Suprapubic skin (tissue), 4 donors: ENCODE measurements at regions not wholly inside any gene's neighbourhood (a gene's known extent, or its start where the extent isn't known, plus 50 kb on each side); places are given as distances from the start of the nearest gene placed in this dataset.

ENCODE experiments used
- CTCF ChIP-seq, 2 donors: fragments of 200-600 bp in 1 of 2; fragments of 450-650 bp in 1 of 2; sonication (generic) in 1 of 2; IDR thresholded peaks; one replicate each; pipeline ENCODE4 v1.5.1; 2016 to 2019; ENCODE audit warnings: antibody characterized with exemption in 2 of 2, mild to moderate bottlenecking in 1 of 2, moderate library complexity in 1 of 2
- EP300 ChIP-seq: sonication (generic); formaldehyde crosslinking; IDR thresholded peaks from one replicate; pipeline ENCODE4 v1.6.1; 2017; ENCODE audit warnings: antibody characterized with exemption
- POLR2A ChIP-seq, 2 donors: fragments of 450-650 bp; IDR thresholded peaks; one replicate each; pipeline ENCODE4 v1.6.1; 2017; ENCODE audit warnings: antibody characterized with exemption in 2 of 2, mild to moderate bottlenecking in 2 of 2, moderate library complexity in 2 of 2
- POLR2AphosphoS5 ChIP-seq, 3 donors: sonication (generic); formaldehyde crosslinking; IDR thresholded peaks; one replicate each; pipeline ENCODE4 v1.6.1; 2017; ENCODE audit warnings: antibody characterized with exemption in 3 of 3

- TF ChIP-seq CTCF (IDR thresholded peaks at IDR 0.05) (no peak), POLR2AphosphoS5 (IDR thresholded peaks at IDR 0.05) (no peak), EP300 (no peak), POLR2A (IDR thresholded peaks at IDR 0.05) (no peak)
These were observed 75.9 kb upstream of the HTR4 start for GRCh38 chr5:148730270-148730669.
